ENCODE measurements at regions not wholly inside any gene's neighbourhood (a gene's known extent, or its start where the extent isn't known, plus 50 kb on each side); places are given as distances from the start of the nearest gene placed in this dataset.

DNA sequence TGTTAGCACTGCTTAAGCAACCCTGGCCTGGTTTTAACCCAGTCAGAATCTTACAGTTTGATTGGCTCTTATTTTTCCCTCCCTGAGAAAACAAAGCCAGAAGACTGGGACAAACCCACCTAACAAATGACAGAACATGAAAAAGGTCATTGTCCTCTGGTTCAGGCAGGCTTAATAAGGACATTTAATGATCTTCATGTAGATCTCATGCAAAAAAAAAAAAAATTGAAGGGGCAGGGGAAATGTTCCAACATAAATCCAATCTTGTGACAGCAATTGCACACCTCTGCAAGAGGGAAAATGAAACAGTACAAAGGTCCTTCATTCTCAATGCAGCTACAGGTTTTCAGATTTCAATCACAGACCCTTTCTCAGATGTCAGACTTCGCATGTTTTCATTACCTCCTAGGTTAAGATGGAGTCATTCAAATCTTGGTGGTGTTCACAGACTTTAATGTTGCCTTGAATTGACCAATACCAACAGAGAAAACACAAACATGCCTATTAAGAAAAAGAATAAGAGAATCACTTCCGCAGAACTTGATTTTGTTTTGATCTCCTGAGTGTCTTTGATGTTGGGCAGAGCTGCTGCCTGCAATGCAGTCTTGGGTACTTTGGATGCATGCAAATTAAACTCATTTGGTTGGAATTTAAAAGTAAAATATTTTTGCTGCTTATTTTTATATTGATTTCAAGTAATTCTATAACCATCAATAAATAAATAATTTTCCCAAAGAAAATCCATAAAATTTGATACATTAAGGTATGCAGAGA, 359.0 kb downstream of the BTG1 start:
- no peak overlapping the region for H3K4me3 ChIP-seq (ENCODE audit: low read depth, low read length)
- H3K27me3 ChIP-seq (ENCODE audit: control insufficient read depth, insufficient read depth, low read length), result no peaks in the 10 kb centered on the region
- TF ChIP-seq, protein P1, sequence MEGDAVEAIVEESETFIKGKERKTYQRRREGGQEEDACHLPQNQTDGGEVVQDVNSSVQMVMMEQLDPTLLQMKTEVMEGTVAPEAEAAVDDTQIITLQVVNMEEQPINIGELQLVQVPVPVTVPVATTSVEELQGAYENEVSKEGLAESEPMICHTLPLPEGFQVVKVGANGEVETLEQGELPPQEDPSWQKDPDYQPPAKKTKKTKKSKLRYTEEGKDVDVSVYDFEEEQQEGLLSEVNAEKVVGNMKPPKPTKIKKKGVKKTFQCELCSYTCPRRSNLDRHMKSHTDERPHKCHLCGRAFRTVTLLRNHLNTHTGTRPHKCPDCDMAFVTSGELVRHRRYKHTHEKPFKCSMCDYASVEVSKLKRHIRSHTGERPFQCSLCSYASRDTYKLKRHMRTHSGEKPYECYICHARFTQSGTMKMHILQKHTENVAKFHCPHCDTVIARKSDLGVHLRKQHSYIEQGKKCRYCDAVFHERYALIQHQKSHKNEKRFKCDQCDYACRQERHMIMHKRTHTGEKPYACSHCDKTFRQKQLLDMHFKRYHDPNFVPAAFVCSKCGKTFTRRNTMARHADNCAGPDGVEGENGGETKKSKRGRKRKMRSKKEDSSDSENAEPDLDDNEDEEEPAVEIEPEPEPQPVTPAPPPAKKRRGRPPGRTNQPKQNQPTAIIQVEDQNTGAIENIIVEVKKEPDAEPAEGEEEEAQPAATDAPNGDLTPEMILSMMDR (IDR thresholded peaks at IDR 0.05; ENCODE audit: insufficient read depth, low read length, poor library complexity, severe bottlenecking), result no peak
- H3K36me3 ChIP-seq (ENCODE audit: control insufficient read depth, insufficient read depth, low read length), result no peaks in the 10 kb centered on the region
- DNase-seq (ENCODE audit: low read depth), result no peak

DNA sequence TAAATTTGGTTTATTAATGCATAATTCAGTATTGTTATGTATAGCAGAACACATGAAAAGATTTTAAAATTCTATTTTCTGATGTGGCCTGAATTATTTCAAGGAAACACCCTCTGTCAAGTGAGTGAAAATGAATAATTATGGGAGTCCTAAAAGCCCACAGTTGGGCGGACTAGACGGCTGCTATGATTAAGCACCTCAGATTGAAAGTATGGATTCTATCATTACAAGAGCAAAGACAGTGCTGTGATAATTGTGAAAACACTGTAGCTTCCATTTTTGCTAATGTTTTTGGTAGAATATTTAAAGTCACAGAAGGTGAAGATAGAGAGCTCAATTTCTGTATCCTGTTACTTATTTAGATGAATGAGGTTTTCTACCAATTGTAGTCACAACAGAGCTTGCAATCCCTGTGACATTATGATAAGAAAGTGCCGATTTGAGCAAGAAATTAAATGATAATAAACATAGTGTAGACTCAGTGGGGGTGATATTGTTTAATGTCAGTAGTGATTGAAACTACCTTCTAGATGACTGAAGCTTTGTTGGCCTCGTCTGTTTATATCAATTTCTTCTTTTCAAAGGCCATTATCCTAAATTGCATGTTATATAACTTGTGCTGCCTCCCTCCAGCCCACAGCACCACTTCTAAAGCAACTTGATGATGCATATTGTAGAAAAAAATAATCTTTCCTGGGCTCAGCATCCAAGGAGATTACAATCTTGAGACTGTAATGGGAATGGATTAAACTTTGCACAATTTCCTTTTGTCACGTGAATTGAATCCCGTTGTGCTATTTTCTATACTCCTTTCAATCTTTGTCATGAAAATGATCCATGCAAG, 359.8 kb downstream of the BTG1 start:
- no peaks in the 10 kb centered on the region for H3K36me3 ChIP-seq (ENCODE audit: control insufficient read depth, insufficient read depth, low read length)
- TF ChIP-seq, protein P1 (IDR thresholded peaks at IDR 0.05; ENCODE audit: insufficient read depth, low read length, poor library complexity, severe bottlenecking), result no peak
- H3K4me3 ChIP-seq (ENCODE audit: low read depth, low read length), result no peak overlapping the region
- no peaks in the 10 kb centered on the region for H3K27me3 ChIP-seq (ENCODE audit: control insufficient read depth, insufficient read depth, low read length)
- no peak for DNase-seq (ENCODE audit: low read depth)

DNA sequence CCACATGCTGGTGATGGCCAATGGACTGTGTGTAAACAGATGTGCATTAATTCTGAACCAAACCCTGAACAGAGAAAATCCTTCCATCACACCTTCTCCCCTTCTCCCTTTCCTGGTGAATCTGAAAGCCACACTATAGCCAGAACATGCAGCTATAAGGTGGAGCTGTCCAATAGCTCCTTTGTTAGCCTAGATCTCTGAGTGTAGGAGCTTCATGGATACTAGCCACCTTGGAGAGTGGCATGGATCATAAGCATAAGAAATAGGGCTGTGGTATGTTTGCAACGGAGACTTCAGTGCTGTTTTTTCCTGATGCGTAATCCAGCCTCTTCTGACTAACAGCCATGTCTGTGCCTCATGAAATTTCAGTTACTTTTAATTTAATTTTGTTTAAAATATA, 364.5 kb downstream of the BTG1 start:
- Histone ChIP-seq H3K27me3 (ENCODE audit: control insufficient read depth, insufficient read depth, low read length) (no peaks in the 10 kb centered on the region), H3K36me3 (ENCODE audit: control insufficient read depth, insufficient read depth, low read length) (no peaks in the 10 kb centered on the region), H3K4me3 (ENCODE audit: low read depth, low read length) (no peak overlapping the region)
- DNase-seq (ENCODE audit: low read depth), result no peak
- TF ChIP-seq, protein P1 (IDR thresholded peaks at IDR 0.05; ENCODE audit: insufficient read depth, low read length, poor library complexity, severe bottlenecking), result no peak

DNA sequence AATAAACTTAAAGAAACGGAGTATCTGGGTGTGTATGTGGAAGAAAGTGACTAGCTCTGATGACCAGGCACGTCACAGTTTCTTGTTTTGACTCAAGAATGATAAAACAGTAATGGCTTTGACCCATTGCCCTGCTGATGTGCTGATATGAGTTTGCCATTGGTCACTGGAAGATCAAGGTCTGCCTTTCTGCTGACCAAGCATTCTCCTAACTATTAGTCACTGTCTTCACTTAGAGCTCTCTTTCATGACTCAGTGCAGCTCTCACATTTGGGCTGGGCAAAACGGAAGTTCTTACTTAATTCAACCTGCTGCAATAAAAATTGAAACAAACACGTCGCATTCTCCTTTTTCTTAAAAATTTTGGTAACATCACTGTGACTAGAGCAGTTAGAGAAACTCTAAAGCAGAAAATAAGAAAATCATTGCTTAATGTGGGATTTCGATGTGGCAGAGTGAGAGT, 366.7 kb downstream of the BTG1 start:
- DNase-seq (ENCODE audit: low read depth), result peak; percentile 96
- TF ChIP-seq, protein P1 (IDR thresholded peaks at IDR 0.05; ENCODE audit: insufficient read depth, low read length, poor library complexity, severe bottlenecking), result no peak
- no peak overlapping the region for H3K4me3 ChIP-seq (ENCODE audit: low read depth, low read length)
- H3K27me3 ChIP-seq (ENCODE audit: control insufficient read depth, insufficient read depth, low read length), result no peaks in the 10 kb centered on the region
- no peaks in the 10 kb centered on the region for H3K36me3 ChIP-seq (ENCODE audit: control insufficient read depth, insufficient read depth, low read length)

DNA sequence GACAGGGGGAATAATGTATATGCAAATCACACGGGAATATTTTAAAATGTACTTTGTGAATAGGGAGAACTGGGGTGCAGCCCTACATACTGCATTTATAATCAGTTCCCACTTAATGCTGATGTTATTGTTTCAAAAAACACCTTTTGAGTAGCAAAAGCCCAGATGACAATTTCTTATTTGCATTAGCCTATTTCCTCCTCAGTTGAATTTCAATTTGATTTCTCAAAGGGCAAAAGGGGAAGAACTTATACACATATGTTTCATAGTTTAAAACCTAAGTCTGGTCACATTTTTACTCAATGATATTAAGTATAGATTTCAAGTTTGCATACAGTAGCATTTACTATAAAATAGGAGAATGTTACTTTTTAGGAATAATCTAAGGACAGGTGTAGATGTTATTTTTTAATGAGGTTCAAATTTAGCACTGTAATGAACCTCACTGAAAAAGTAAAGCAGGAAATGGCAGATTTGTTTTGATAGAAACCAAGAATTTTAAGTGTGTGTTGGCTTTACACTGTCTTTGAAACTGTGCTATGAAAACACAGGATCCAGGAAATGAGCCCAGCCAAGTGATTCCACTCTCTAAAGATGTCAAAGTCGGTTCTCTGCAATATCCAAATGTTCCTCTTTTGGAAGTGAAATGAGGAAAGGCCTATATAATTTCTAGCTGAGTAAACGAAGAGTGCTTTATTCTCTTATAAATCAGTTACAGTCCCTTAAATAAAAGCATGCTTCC, 367.4 kb downstream of the BTG1 start:
- no peak overlapping the region for H3K4me3 ChIP-seq (ENCODE audit: low read depth, low read length)
- no peak for DNase-seq (ENCODE audit: low read depth)
- no peaks in the 10 kb centered on the region for H3K27me3 ChIP-seq (ENCODE audit: control insufficient read depth, insufficient read depth, low read length)
- TF ChIP-seq, protein P1 (IDR thresholded peaks at IDR 0.05; ENCODE audit: insufficient read depth, low read length, poor library complexity, severe bottlenecking), result no peak
- no peaks in the 10 kb centered on the region for H3K36me3 ChIP-seq (ENCODE audit: control insufficient read depth, insufficient read depth, low read length)
